OCI-LY7 (cell line): ENCODE measurements at regions not wholly inside any gene's neighbourhood (a gene's known extent, or its start where the extent isn't known, plus 50 kb on each side); places are given as distances from the start of the nearest gene placed in this dataset.

Experiments
- BruUV-seq: library from RNA; stranded (reverse); fragments of 400-500 nt; replicated peaks from 2 replicates; lab custom pipeline; 2021; lab: Mats Ljungman, UMichigan
- CTCF ChIA-PET: fragments of 300-600 bp; sonication (Branson Sonifier 250); formaldehyde crosslinking; loops from one replicate; lab custom pipeline; 2022; ENCODE audit warnings: antibody characterized with exemption; ENCODE audit not compliant: unreplicated experiment; lab: Charles Lee
- POLR2A ChIA-PET: fragments of 300-600 bp; sonication (Branson Sonifier 250); formaldehyde crosslinking; loops from one replicate; lab custom pipeline; 2022; ENCODE audit warnings: antibody characterized with exemption; lab: Charles Lee
- DNase-seq: peaks from one replicate; pipeline ENCODE4 v3.0.0-alpha.2; 2015; ENCODE audit warnings: low spot score
- H2AFZ ChIP-seq: fragments of 200-600 bp; sonication (generic), shearing (Covaris generic); 2 replicates; pipeline ENCODE4 v1.6.1; 2014; ENCODE audit warnings: mild to moderate bottlenecking, antibody characterized with exemption, low read length, moderate library complexity
- H3K27ac ChIP-seq: fragments of 200-600 bp; sonication (generic); 2 replicates; pipeline ENCODE4 v1.5.1; 2014; ENCODE audit warnings: mixed run types, low read depth, mild to moderate bottlenecking, moderate library complexity, low read length, inconsistent platforms; ENCODE audit not compliant: poor library complexity, severe bottlenecking
- H3K36me3 ChIP-seq: fragments of 200-600 bp; sonication (generic); 2 replicates; pipeline ENCODE4 v1.6.1; 2014; ENCODE audit warnings: mild to moderate bottlenecking, antibody characterized with exemption, low read length, moderate library complexity, mixed read lengths; ENCODE audit not compliant: insufficient read depth
- H3K4me1 ChIP-seq: fragments of 200-600 bp; sonication (generic); 2 replicates; pipeline ENCODE4 v1.5.1; 2014; ENCODE audit warnings: mild to moderate bottlenecking, low read length; ENCODE audit not compliant: insufficient read depth, poor library complexity, severe bottlenecking
- H3K4me2 ChIP-seq: fragments of 200-600 bp; sonication (generic); 2 replicates; pipeline ENCODE4 v1.6.1; 2014; ENCODE audit warnings: mild to moderate bottlenecking, low read length
- H3K4me3 ChIP-seq: fragments of 200-600 bp; sonication (generic); 2 replicates; pipeline ENCODE4 v1.5.1; 2014; ENCODE audit warnings: mild to moderate bottlenecking, low read depth, low read length; ENCODE audit not compliant: poor library complexity, severe bottlenecking
- H3K79me2 ChIP-seq: fragments of 200-600 bp; sonication (generic); 2 replicates; pipeline ENCODE4 v1.6.1; 2016; ENCODE audit warnings: low read depth, mild to moderate bottlenecking, low read length, moderate library complexity, mixed read lengths; ENCODE audit not compliant: insufficient read depth
- H3K9me2 ChIP-seq: fragments of 200-600 bp; sonication (generic); 2 replicates; pipeline ENCODE4 v1.6.1; 2016; ENCODE audit warnings: mild to moderate bottlenecking, low read length, mixed read lengths; ENCODE audit not compliant: insufficient read depth
- H3K9me3 ChIP-seq: fragments of 200-600 bp; sonication (generic); 2 replicates; pipeline ENCODE4 v1.6.1; 2014; ENCODE audit warnings: mild to moderate bottlenecking, mixed run types, low read length, mixed read lengths
- H4K20me1 ChIP-seq: fragments of 200-600 bp; sonication (generic); 2 replicates; pipeline ENCODE4 v1.6.1; 2014; ENCODE audit warnings: mild to moderate bottlenecking, antibody characterized with exemption, low read length, moderate library complexity, mixed read lengths; ENCODE audit not compliant: insufficient read depth
- EZH2phosphoT487 ChIP-seq: fragments of 200-600 bp; sonication (generic); IDR thresholded peaks from 2 replicates; pipeline ENCODE4 v1.6.1; 2018; ENCODE audit warnings: low read depth, borderline replicate concordance, mild to moderate bottlenecking, mixed run types, antibody characterized with exemption, low read length, moderate library complexity, mixed read lengths
- intact Hi-C: fragments of 100-400 bp; cut with micrococcal nuclease; formaldehyde crosslinking; loops from one replicate; pipeline ENCODE4 v1.10.0; 2022; ENCODE audit not compliant: unreplicated experiment
- TF ChIP-seq, protein P1 (sequence below): fragments of 200-600 bp; sonication (generic); conservative IDR thresholded peaks from 2 replicates; pipeline ENCODE4 v1.5.1; 2014; ENCODE audit warnings: mild to moderate bottlenecking, antibody characterized with exemption, low read length, moderate library complexity, mixed read lengths

DNA sequence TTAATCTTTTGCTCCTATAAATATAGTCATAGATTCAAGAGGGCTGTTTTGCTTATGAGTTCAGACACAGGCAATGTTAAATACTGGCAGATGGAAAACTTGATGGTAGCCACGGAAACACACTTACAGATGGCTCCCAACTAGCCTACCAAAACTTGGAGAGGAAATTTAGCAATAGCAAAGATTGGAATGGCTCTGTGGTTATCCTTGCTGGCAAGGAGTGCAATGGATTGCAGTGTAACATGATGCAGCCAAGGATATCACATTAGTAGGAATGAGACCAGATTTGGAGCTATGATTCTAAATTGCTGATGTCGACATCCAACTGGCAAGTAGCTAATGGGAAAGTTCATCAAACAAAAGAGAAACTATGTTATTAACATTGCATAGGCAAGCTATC is 791.0 kb upstream of the DIAPH2 start:
- ChIA-PET CTCF (no interaction called here), POLR2A (interaction anchor here (1.3 kb wide), 1 partner anchor 13 kb away, joined by 4 read pairs; no protein-coding TSS in a partner anchor)
- no peaks in the 10 kb centered on the region for H4K20me1 ChIP-seq
- no peaks in the 10 kb centered on the region for H3K4me1 ChIP-seq
- H3K79me2 ChIP-seq: no peaks in the 10 kb centered on the region
- TF ChIP-seq, protein P1, sequence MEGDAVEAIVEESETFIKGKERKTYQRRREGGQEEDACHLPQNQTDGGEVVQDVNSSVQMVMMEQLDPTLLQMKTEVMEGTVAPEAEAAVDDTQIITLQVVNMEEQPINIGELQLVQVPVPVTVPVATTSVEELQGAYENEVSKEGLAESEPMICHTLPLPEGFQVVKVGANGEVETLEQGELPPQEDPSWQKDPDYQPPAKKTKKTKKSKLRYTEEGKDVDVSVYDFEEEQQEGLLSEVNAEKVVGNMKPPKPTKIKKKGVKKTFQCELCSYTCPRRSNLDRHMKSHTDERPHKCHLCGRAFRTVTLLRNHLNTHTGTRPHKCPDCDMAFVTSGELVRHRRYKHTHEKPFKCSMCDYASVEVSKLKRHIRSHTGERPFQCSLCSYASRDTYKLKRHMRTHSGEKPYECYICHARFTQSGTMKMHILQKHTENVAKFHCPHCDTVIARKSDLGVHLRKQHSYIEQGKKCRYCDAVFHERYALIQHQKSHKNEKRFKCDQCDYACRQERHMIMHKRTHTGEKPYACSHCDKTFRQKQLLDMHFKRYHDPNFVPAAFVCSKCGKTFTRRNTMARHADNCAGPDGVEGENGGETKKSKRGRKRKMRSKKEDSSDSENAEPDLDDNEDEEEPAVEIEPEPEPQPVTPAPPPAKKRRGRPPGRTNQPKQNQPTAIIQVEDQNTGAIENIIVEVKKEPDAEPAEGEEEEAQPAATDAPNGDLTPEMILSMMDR: no peak
- TF ChIP-seq EZH2phosphoT487: no peak
- no peak overlapping the region for H2AFZ ChIP-seq
- no peak overlapping the region for H3K4me2 ChIP-seq
- DNase-seq: no peak
- H3K27ac ChIP-seq: no peak overlapping the region
- BruUV-seq: no TSS peak
- intact Hi-C loops: no loop called here
- H3K9me3 ChIP-seq: no peaks in the 10 kb centered on the region
- no peaks in the 10 kb centered on the region for H3K9me2 ChIP-seq
- H3K36me3 ChIP-seq: no peaks in the 10 kb centered on the region
- no peak overlapping the region for H3K4me3 ChIP-seq

DNA sequence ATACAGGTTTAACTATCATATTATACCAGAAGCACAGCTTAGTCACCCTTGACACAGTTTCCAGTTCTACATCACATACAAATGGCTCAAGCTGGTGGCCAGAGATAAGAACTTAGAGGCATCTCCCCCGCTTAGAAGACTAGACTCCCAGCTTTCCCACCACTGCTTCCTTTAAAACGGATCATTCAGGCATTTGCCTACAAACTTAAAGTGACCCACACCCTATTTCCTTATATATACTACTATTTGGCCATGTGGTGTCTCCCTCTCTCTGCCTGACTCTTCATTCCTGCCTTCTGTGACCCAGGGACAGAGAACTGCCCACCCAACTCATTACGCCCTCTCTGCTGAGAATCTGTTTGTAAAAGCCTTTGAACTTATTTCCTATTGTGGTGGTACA is 781.2 kb upstream of the DIAPH2 start:
- Histone ChIP-seq H3K36me3 (no peaks in the 10 kb centered on the region), H3K4me1 (no peaks in the 10 kb centered on the region), H4K20me1 (no peaks in the 10 kb centered on the region), H3K4me2 (no peak overlapping the region), H3K4me3 (no peak overlapping the region), H3K9me3 (no peaks in the 10 kb centered on the region), H3K27ac (no peak overlapping the region), H3K79me2 (no peaks in the 10 kb centered on the region), H3K9me2 (no peaks in the 10 kb centered on the region), H2AFZ (no peak overlapping the region)
- TF ChIP-seq, protein P1: no peak
- TF ChIP-seq EZH2phosphoT487: no peak
- intact Hi-C loops: no loop called here
- POLR2A ChIA-PET: no interaction called here
- DNase-seq: no peak
- CTCF ChIA-PET: no interaction called here
- no TSS peak for BruUV-seq

DNA sequence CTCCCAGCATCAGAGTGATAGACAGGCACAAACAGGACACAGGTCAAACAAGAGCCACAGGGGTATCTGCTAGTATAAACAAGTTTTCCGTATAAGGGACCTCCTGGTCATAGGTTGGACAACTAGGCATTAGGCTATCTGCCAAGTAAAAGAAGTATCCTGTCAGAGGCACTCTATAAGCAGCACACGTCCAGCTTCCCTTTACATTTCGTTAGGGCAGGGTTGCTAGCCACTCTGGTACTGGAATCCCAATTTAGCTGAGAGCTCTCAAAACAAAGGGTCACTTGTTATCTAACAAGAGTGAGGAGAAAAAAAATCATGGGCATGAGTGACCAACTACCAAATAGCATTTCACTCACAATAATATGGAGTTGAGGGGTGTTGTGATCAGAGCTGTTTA is 780.7 kb upstream of the DIAPH2 start:
- Histone ChIP-seq H3K4me2 (no peak overlapping the region), H3K79me2 (no peaks in the 10 kb centered on the region), H4K20me1 (no peaks in the 10 kb centered on the region), H3K4me3 (no peak overlapping the region), H3K9me2 (no peaks in the 10 kb centered on the region), H3K27ac (no peak overlapping the region), H3K36me3 (no peaks in the 10 kb centered on the region), H2AFZ (no peak overlapping the region), H3K9me3 (no peaks in the 10 kb centered on the region), H3K4me1 (no peaks in the 10 kb centered on the region)
- intact Hi-C loops: no loop called here
- ChIA-PET CTCF (no interaction called here), POLR2A (no interaction called here)
- DNase-seq: no peak
- BruUV-seq: no TSS peak
- TF ChIP-seq EZH2phosphoT487: no peak
- TF ChIP-seq, protein P1: no peak
